Endodermal cell (in vitro differentiated cells): ENCODE measurements at regions not wholly inside any gene's neighbourhood (a gene's known extent, or its start where the extent isn't known, plus 50 kb on each side); places are given as distances from the start of the nearest gene placed in this dataset.
A peak's percentile ranks its signal among the peaks of the same experiment; 100 is the strongest.

Experiments
- DNase-seq: peaks from one replicate; pipeline ENCODE4 v3.0.0-alpha.2; 2017
- H3K27ac ChIP-seq: 2 replicates; pipeline ENCODE4 v1.5.1; 2013; ENCODE audit warnings: mild to moderate bottlenecking, low read depth, low read length, moderate library complexity
- H3K27me3 ChIP-seq: 2 replicates; pipeline ENCODE4 v1.6.1; 2013; ENCODE audit warnings: mild to moderate bottlenecking, low read length, moderate library complexity; ENCODE audit not compliant: insufficient read depth, control insufficient read depth, poor library complexity, severe bottlenecking
- H3K36me3 ChIP-seq: 2 replicates; pipeline ENCODE4 v1.7.0; 2013; ENCODE audit warnings: mild to moderate bottlenecking, low read length, moderate library complexity; ENCODE audit not compliant: control insufficient read depth, insufficient read depth
- H3K4me1 ChIP-seq: one replicate; pipeline ENCODE4 v1.7.0; 2013; ENCODE audit warnings: low read length; ENCODE audit not compliant: control insufficient read depth, insufficient read depth
- H3K4me3 ChIP-seq: 2 replicates; pipeline ENCODE4 v1.5.1; 2013; ENCODE audit warnings: mild to moderate bottlenecking, low read length, moderate library complexity
- H3K9ac ChIP-seq: 2 replicates; pipeline ENCODE4 v1.6.1; 2013; ENCODE audit warnings: mild to moderate bottlenecking, low read length, moderate library complexity; ENCODE audit not compliant: poor library complexity, severe bottlenecking; ENCODE audit errors: extremely low read depth
- H3K9me3 ChIP-seq: 2 replicates; pipeline ENCODE4 v1.6.1; 2013; ENCODE audit warnings: mild to moderate bottlenecking, low read length, moderate library complexity; ENCODE audit not compliant: control insufficient read depth
- H3K27ac Mint-ChIP-seq: 2 replicates; pipeline ENCODE4 v1.8.0; 2020; ENCODE audit warnings: mixed read lengths
- H3K27me3 Mint-ChIP-seq: 2 replicates; pipeline ENCODE4 v1.8.0; 2021; ENCODE audit warnings: mild to moderate bottlenecking, mixed read lengths; ENCODE audit not compliant: insufficient read depth
- H3K36me3 Mint-ChIP-seq: 2 replicates; pipeline ENCODE4 v1.8.0; 2020; ENCODE audit warnings: low read depth, mixed read lengths
- H3K4me1 Mint-ChIP-seq: 2 replicates; pipeline ENCODE4 v1.8.0; 2020; ENCODE audit warnings: mixed read lengths
- H3K4me3 Mint-ChIP-seq: 2 replicates; pipeline ENCODE4 v1.8.0; 2020; ENCODE audit warnings: mild to moderate bottlenecking, moderate library complexity, mixed read lengths
- H3K9me3 Mint-ChIP-seq: 2 replicates; pipeline ENCODE4 v1.8.0; 2020; ENCODE audit warnings: mild to moderate bottlenecking, mixed read lengths
- WGBS, 2 experiments: methylation state at CpG; one replicate each; pipeline versions ENCODE4 v1.1.5 to v1.1.7; 2013; ENCODE audit warnings: missing lambda C conversion rate in 2 of 2, mixed read lengths in 1 of 2; ENCODE audit not compliant: insufficient coverage in 1 of 2, insufficient read length in 1 of 2; 5-methylcytosine and 5-hydroxymethylcytosine counted together
- TF ChIP-seq, protein P1 (sequence below): fragments of 200-600 bp; sonication (generic); conservative IDR thresholded peaks from 2 replicates; pipeline ENCODE4 v1.5.0; 2021; ENCODE audit warnings: antibody characterized with exemption, mild to moderate bottlenecking

GRCh38 chr20:4084096-4084495 lies 64.5 kb upstream of the SMOX start:
- peaks cover 17% of the 10 kb centered on the region for H3K27me3 Mint-ChIP-seq
- H3K36me3 Mint-ChIP-seq = no peaks in the 10 kb centered on the region
- peaks cover 25% of the 10 kb centered on the region for H3K4me1 Mint-ChIP-seq
- H3K9me3 Mint-ChIP-seq = peaks cover 5% of the 10 kb centered on the region
- peaks cover 7% of the 10 kb centered on the region for H3K9me3 ChIP-seq
- no peak overlapping the region for H3K27ac ChIP-seq
- WGBS, 2 experiments = 89 to 100% methylated on average over 1 of the region's 1 CpG
- H3K4me3 Mint-ChIP-seq = no peak overlapping the region
- TF ChIP-seq, protein P1, sequence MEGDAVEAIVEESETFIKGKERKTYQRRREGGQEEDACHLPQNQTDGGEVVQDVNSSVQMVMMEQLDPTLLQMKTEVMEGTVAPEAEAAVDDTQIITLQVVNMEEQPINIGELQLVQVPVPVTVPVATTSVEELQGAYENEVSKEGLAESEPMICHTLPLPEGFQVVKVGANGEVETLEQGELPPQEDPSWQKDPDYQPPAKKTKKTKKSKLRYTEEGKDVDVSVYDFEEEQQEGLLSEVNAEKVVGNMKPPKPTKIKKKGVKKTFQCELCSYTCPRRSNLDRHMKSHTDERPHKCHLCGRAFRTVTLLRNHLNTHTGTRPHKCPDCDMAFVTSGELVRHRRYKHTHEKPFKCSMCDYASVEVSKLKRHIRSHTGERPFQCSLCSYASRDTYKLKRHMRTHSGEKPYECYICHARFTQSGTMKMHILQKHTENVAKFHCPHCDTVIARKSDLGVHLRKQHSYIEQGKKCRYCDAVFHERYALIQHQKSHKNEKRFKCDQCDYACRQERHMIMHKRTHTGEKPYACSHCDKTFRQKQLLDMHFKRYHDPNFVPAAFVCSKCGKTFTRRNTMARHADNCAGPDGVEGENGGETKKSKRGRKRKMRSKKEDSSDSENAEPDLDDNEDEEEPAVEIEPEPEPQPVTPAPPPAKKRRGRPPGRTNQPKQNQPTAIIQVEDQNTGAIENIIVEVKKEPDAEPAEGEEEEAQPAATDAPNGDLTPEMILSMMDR = no peak
- no peak overlapping the region for H3K27ac Mint-ChIP-seq
- H3K27me3 ChIP-seq = no peaks in the 10 kb centered on the region
- H3K36me3 ChIP-seq = no peaks in the 10 kb centered on the region
- H3K4me1 ChIP-seq = no peaks in the 10 kb centered on the region
- DNase-seq = no peak
- H3K4me3 ChIP-seq = no peak overlapping the region
- no peak overlapping the region for H3K9ac ChIP-seq

DNA sequence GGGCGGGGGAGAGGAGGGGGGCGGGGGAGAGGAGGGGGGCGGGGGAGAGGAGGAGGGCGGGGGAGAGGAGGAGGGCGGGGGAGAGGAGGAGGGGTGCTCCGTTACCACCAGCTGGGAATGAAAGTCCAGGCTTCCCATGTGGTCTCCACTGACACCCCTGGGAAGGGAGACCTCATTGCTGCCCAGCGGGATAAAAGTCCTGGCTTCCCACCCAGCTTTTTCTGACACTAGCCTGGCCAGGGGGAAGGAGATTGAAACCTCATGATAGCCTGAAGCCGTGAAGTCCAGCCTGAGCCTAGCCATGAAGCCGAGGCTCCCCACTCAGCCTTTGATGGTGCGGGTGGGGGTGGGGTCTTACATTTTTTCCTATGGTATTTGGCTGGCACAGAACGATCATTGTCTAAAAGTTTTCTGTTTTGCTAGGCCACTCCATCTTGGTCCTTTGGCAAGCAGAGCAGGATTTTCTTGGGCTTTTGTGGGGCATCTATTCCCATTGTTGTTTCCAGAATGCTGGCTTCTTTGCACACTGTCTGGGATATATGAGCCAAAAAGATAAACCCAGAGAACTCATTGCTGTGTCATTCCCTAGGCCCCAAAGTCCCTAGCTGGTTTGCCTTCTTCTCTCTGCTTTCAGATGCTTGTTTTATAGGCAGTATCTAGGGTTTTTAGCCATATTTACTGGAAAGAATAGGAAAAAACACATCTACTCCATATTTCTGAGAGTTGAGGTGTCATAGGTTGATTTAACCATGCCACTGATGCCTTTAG lies 65.3 kb upstream of the SMOX start:
- no peaks in the 10 kb centered on the region for H3K36me3 ChIP-seq
- H3K4me1 ChIP-seq = no peaks in the 10 kb centered on the region
- DNase-seq = peak; percentile 75
- peaks cover 7% of the 10 kb centered on the region for H3K9me3 ChIP-seq
- Mint-ChIP-seq H3K4me3 (no peak overlapping the region), H3K36me3 (no peaks in the 10 kb centered on the region), H3K27ac (no peak overlapping the region), H3K27me3 (peaks cover 17% of the 10 kb centered on the region), H3K4me1 (peaks cover 25% of the 10 kb centered on the region), H3K9me3 (peaks cover 5% of the 10 kb centered on the region)
- no peak overlapping the region for H3K9ac ChIP-seq
- WGBS, 2 experiments = 26 to 41% methylated on average over 6 of the region's 11 CpGs
- no peaks in the 10 kb centered on the region for H3K27me3 ChIP-seq
- TF ChIP-seq, protein P1 = no peak
- H3K27ac ChIP-seq = no peak overlapping the region
- no peak overlapping the region for H3K4me3 ChIP-seq

DNA sequence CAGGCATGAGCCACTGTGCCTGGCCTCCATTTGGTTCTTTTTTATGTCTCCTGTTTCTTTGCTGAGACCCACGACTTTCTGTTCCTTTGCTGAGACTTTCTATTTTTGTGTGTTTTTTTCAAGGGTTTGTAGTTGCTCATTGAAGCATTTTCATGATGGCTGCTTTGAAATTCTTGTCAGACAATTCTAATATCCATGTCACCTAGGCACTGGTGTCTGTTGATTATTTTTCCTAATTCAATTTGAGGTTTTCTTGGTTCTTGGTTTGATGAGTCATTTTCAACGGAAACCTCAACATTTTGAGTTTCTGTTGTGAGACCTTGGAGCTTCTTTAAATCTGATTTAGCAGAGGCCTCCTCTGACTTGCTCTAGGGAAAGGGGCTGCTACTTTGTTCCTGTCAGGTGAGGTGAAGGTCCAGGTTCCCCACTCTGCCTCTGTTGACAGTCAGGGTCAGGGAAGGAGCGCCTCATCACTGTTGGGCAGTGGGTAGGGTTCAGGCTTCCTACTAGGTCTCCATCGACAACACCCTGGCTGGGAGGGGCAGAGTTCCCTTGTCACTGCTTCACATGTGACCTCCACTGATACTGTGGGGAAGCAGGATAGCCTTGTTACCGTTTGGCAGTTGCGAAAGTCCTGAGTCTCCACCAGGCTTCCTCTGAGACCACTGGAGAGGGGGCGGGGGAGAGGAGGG lies 66.1 kb upstream of the SMOX start:
- peaks cover 7% of the 10 kb centered on the region for H3K9me3 ChIP-seq
- no peaks in the 10 kb centered on the region for H3K36me3 ChIP-seq
- H3K4me1 Mint-ChIP-seq = peaks cover 25% of the 10 kb centered on the region
- H3K4me3 Mint-ChIP-seq = no peak overlapping the region
- TF ChIP-seq, protein P1 = no peak
- WGBS, 2 experiments = 20 to 43% methylated on average over 1 to 4 of the region's 7 CpGs
- H3K27me3 Mint-ChIP-seq = peaks cover 17% of the 10 kb centered on the region
- H3K27ac ChIP-seq = no peak overlapping the region
- no peaks in the 10 kb centered on the region for H3K36me3 Mint-ChIP-seq
- no peak overlapping the region for H3K9ac ChIP-seq
- H3K27me3 ChIP-seq = no peaks in the 10 kb centered on the region
- peaks cover 5% of the 10 kb centered on the region for H3K9me3 Mint-ChIP-seq
- peak; percentile 87 for DNase-seq
- H3K4me1 ChIP-seq = no peaks in the 10 kb centered on the region
- H3K27ac Mint-ChIP-seq = peak overlapping the region; percentile 7
- no peak overlapping the region for H3K4me3 ChIP-seq
